H1 (cell line): ENCODE measurements at regions not wholly inside any gene's neighbourhood (a gene's known extent, or its start where the extent isn't known, plus 50 kb on each side); places are given as distances from the start of the nearest gene placed in this dataset.

Experiments
- CTCF ChIA-PET: fragments of 300-600 bp; sonication (Branson Sonifier 250); formaldehyde crosslinking; loops from one replicate; lab custom pipeline; 2021; ENCODE audit not compliant: partially characterized antibody; lab: Charles Lee
- POLR2A ChIA-PET: fragments of 300-600 bp; sonication (Branson Sonifier 250); formaldehyde crosslinking; loops from one replicate; lab custom pipeline; 2021; ENCODE audit warnings: inconsistent platforms; ENCODE audit not compliant: partially characterized antibody; lab: Charles Lee
- DNase-seq, 2 experiments: peaks; one replicate each; pipeline versions ENCODE4 v3.0.0 to v3.0.0-alpha.2; 2010 to 2022; ENCODE audit warnings: low spot score in 2 of 2, low read depth in 1 of 2, mixed read lengths in 1 of 2
- FAIRE-seq: peaks from 2 replicates; lab custom pipeline; 2011; peaks lifted over from hg19 to GRCh38; lab: Jason Lieb, UNC
- H2AFZ ChIP-seq: 2 replicates; pipeline ENCODE4 v1.8.1; 2012; ENCODE audit warnings: low read length, inconsistent platforms
- H2AK5ac ChIP-seq: 2 replicates; pipeline ENCODE4 v1.6.1; 2013; ENCODE audit warnings: low read depth, low read length
- H2BK120ac ChIP-seq: replicated peaks from 2 replicates; pipeline ENCODE3; 2013; ENCODE audit warnings: low read depth, low read length, inconsistent platforms
- H2BK12ac ChIP-seq: 2 replicates; pipeline ENCODE4 v1.6.1; 2013; ENCODE audit warnings: low read depth, low read length
- H2BK15ac ChIP-seq: 2 replicates; pipeline ENCODE4 v1.6.1; 2013; ENCODE audit warnings: low read length
- H2BK20ac ChIP-seq: 2 replicates; pipeline ENCODE4 v1.6.1; 2013; ENCODE audit warnings: low read length
- H2BK5ac ChIP-seq: 2 replicates; pipeline ENCODE4 v1.6.1; 2013; ENCODE audit warnings: low read depth, low read length
- H3K14ac ChIP-seq: 2 replicates; pipeline ENCODE4 v1.6.1; 2013; ENCODE audit warnings: inconsistent platforms; ENCODE audit not compliant: insufficient read length
- H3K18ac ChIP-seq: 2 replicates; pipeline ENCODE4 v1.6.1; 2013; ENCODE audit warnings: low read length; ENCODE audit errors: extremely low read depth
- H3K23ac ChIP-seq: 2 replicates; pipeline ENCODE4 v1.6.1; 2013; ENCODE audit warnings: inconsistent platforms; ENCODE audit not compliant: insufficient read length
- H3K23me2 ChIP-seq: 2 replicates; pipeline ENCODE4 v1.6.1; 2013; ENCODE audit warnings: low read depth, low read length
- H3K27ac ChIP-seq: 2 replicates; pipeline ENCODE4 v1.6.1; 2011; ENCODE audit warnings: low read depth, low read length, inconsistent platforms
- H3K27me3 ChIP-seq, 4 experiments: replicated peaks in 1 of 4; 1 replicate in 1 of 4; 2 replicates in 3 of 4; pipeline versions ENCODE4 v1.6.1 to v1.8.1; 2011 to 2013; ENCODE audit warnings: low read length in 3 of 4, mild to moderate bottlenecking in 3 of 4, inconsistent platforms in 2 of 4, mixed read lengths in 2 of 4, moderate library complexity in 1 of 4; ENCODE audit not compliant: control insufficient read depth in 3 of 4, insufficient read depth in 3 of 4; ENCODE audit errors: extremely low read depth in 1 of 4
- H3K36me3 ChIP-seq, 4 experiments: 2 replicates each; pipeline versions ENCODE4 v1.6.1 to v1.8.1; 2011 to 2013; ENCODE audit warnings: mild to moderate bottlenecking in 4 of 4, low read length in 3 of 4, moderate library complexity in 2 of 4, control low read depth in 1 of 4, inconsistent platforms in 1 of 4; ENCODE audit not compliant: insufficient read depth in 4 of 4, control insufficient read depth in 2 of 4
- H3K4ac ChIP-seq: replicated peaks from 2 replicates; pipeline ENCODE3; 2013; ENCODE audit warnings: low read length, low read depth, mixed read lengths, inconsistent platforms; ENCODE audit not compliant: insufficient read length
- H3K4me1 ChIP-seq, 4 experiments: replicated peaks in 1 of 4; 1 replicate in 1 of 4; 2 replicates in 3 of 4; pipeline versions ENCODE4 v1.6.1 to v1.8.1; 2011 to 2013; ENCODE audit warnings: low read length in 3 of 4, inconsistent platforms in 2 of 4, mixed read lengths in 1 of 4; ENCODE audit not compliant: insufficient read depth in 4 of 4, control insufficient read depth in 3 of 4
- H3K4me2 ChIP-seq, 2 experiments: 2 replicates each; pipeline versions ENCODE4 v1.6.1 to v1.8.1; 2011 to 2013; ENCODE audit warnings: low read depth in 2 of 2, low read length in 2 of 2, control low read depth in 1 of 2, inconsistent platforms in 1 of 2, mild to moderate bottlenecking in 1 of 2; ENCODE audit not compliant: insufficient read depth in 1 of 2
- H3K4me3 ChIP-seq, 4 experiments: fragments of 200-600, 300-600 bp in 1 of 4; sonication (generic), shearing (Covaris generic), sonication (Bioruptor Twin) in 1 of 4; 2 replicates each; pipeline versions ENCODE4 v1.5.1 to v1.8.1; 2011 to 2016; ENCODE audit warnings: low read length in 4 of 4, low read depth in 3 of 4, control low read depth in 2 of 4, inconsistent platforms in 2 of 4, mild to moderate bottlenecking in 2 of 4, mixed read lengths in 1 of 4, moderate library complexity in 1 of 4; ENCODE audit not compliant: insufficient read depth in 2 of 4; ENCODE audit errors: extremely low read depth in 1 of 4
- H3K56ac ChIP-seq: replicated peaks from 2 replicates; pipeline ENCODE3; 2013; ENCODE audit warnings: low read depth, mild to moderate bottlenecking, mixed read lengths, low read length, inconsistent platforms; ENCODE audit not compliant: insufficient read length
- H3K79me1 ChIP-seq: 2 replicates; pipeline ENCODE4 v1.6.1; 2013; ENCODE audit warnings: low read depth, low read length, control low read depth
- H3K79me2 ChIP-seq, 2 experiments: 2 replicates each; pipeline versions ENCODE4 v1.6.1 to v1.8.1; 2012 to 2013; ENCODE audit warnings: low read length in 2 of 2, mild to moderate bottlenecking in 2 of 2, inconsistent platforms in 1 of 2; ENCODE audit not compliant: insufficient read depth in 2 of 2, control insufficient read depth in 1 of 2
- H3K9ac ChIP-seq, 4 experiments: replicated peaks in 1 of 4; 1 replicate in 1 of 4; 2 replicates in 3 of 4; pipeline versions ENCODE4 v1.6.1 to v1.8.1; 2011 to 2013; ENCODE audit warnings: low read depth in 3 of 4, low read length in 3 of 4, control low read depth in 2 of 4, mild to moderate bottlenecking in 2 of 4, moderate library complexity in 2 of 4, inconsistent platforms in 1 of 4; ENCODE audit errors: extremely low read depth in 1 of 4
- H3K9me3 ChIP-seq, 2 experiments: 2 replicates each; pipeline versions ENCODE4 v1.6.1 to v1.8.1; 2012 to 2013; ENCODE audit warnings: mild to moderate bottlenecking in 2 of 2, moderate library complexity in 2 of 2, control low read depth in 1 of 2, inconsistent platforms in 1 of 2, low read depth in 1 of 2, low read length in 1 of 2, mixed read lengths in 1 of 2; ENCODE audit not compliant: insufficient read depth in 2 of 2
- H4K20me1 ChIP-seq, 2 experiments: replicated peaks in 1 of 2; 2 replicates each; pipeline versions ENCODE3 to v1.8.1; 2011 to 2013; ENCODE audit warnings: inconsistent platforms in 2 of 2, low read length in 2 of 2, mild to moderate bottlenecking in 1 of 2; ENCODE audit not compliant: insufficient read depth in 2 of 2, control insufficient read depth in 1 of 2
- H4K5ac ChIP-seq: 2 replicates; pipeline ENCODE4 v1.6.1; 2013; ENCODE audit warnings: low read length, low read depth, mixed read lengths, inconsistent platforms; ENCODE audit not compliant: insufficient read length
- H4K8ac ChIP-seq: 2 replicates; pipeline ENCODE4 v1.8.0; 2013; ENCODE audit warnings: mild to moderate bottlenecking, moderate library complexity, low read length, inconsistent platforms; ENCODE audit not compliant: insufficient read depth; ENCODE audit errors: extremely low read depth
- H4K91ac ChIP-seq: replicated peaks from 2 replicates; pipeline ENCODE3; 2013; ENCODE audit warnings: low read length, mixed read lengths, inconsistent platforms; ENCODE audit not compliant: insufficient read length
- ASH2L ChIP-seq: fragments of 200-600, 300-600 bp; sonication (generic); IDR thresholded peaks from one replicate; pipeline ENCODE4 v1.7.1; 2017; ENCODE audit warnings: low read length
- CHD1 ChIP-seq: IDR thresholded peaks from 2 replicates; pipeline ENCODE4 v1.6.1; 2012; ENCODE audit warnings: low read depth, low read length, improper control_type of control experiment
- RNF2 ChIP-seq: fragments of 200-900, 300-1000 bp; sonication (generic); IDR thresholded peaks from 2 replicates; pipeline ENCODE4 v1.7.1; 2016; ENCODE audit warnings: borderline replicate concordance, low read depth, mild to moderate bottlenecking, antibody characterized with exemption, low read length; ENCODE audit not compliant: poor library complexity, severe bottlenecking; ENCODE audit errors: missing control alignments
- TBP ChIP-seq: IDR thresholded peaks from 2 replicates; pipeline ENCODE4 v1.6.1; 2011; ENCODE audit warnings: low read depth, low read length, improper control_type of control experiment
- YY1 ChIP-seq: IDR thresholded peaks from 2 replicates; pipeline ENCODE4 v1.6.1; 2011; ENCODE audit warnings: low read depth, mild to moderate bottlenecking, low read length
- WGBS, 2 experiments: shearing (Covaris generic) in 1 of 2; methylation state at CpG; one replicate each; pipeline versions ENCODE4 v1.1.6 to v1.1.7; 2013 to 2015; ENCODE audit warnings: low lambda C conversion rate in 2 of 2, mixed read lengths in 2 of 2, inconsistent platforms in 1 of 2, low coverage in 1 of 2, missing lambda C conversion rate in 1 of 2; ENCODE audit not compliant: insufficient replicate concordance in 2 of 2, insufficient coverage in 1 of 2, insufficient read length in 1 of 2; ENCODE audit errors: extremely low coverage in 1 of 2, missing lambda C conversion rate in 1 of 2; 5-methylcytosine and 5-hydroxymethylcytosine counted together

DNA sequence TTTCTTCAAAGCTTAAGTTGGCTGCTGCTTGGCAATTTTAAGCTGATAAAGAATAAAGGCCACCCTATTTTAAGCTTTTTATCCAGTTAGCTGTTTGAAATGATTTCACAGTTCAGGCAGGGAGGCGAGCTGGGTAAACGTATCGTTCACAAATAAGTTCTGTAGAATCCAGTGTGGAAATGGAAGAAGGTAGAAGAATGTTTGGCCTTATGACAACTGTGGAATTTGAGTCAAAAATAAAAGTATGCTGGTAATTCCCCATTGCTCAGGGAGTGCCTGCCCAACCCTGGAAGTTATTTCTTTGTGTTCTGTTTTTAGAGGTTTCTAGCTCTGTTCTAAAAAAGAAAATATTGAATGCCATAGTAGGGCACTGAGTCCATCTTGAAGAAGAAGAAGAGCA, 113.1 kb downstream of the ARL4A start:
- no peak overlapping the region for H3K4me2 ChIP-seq
- no peak overlapping the region for H3K56ac ChIP-seq
- POLR2A ChIA-PET: no interaction called here
- H3K27ac ChIP-seq: no peak overlapping the region
- DNase-seq (no peak), FAIRE-seq (no peak)
- no peak overlapping the region for H3K4ac ChIP-seq
- no peaks in the 10 kb centered on the region for H3K9me3 ChIP-seq
- no peak overlapping the region; the same call in 1 of the 2 replicates for H2AFZ ChIP-seq
- H3K14ac ChIP-seq: no peak overlapping the region
- H3K23ac ChIP-seq: no peak overlapping the region
- TF ChIP-seq RNF2 (no peak), YY1 (no peak), ASH2L (no peak), CHD1 (no peak), TBP (no peak)
- H2BK15ac ChIP-seq: no peak overlapping the region
- no peak overlapping the region for H2BK120ac ChIP-seq
- H4K20me1 ChIP-seq: no peaks in the 10 kb centered on the region
- WGBS, 2 experiments: 94% methylated on average over 3 of the region's 3 CpGs; no CpG with 5 or more reads in 1 of the 2 experiments
- no peak overlapping the region for H3K9ac ChIP-seq
- peaks cover 0 to 3% (median 0%) of the 10 kb centered on the region in 4 experiments; a peak in 1 of 7 replicates for H3K4me1 ChIP-seq
- no peak overlapping the region for H3K18ac ChIP-seq
- H3K4me3 ChIP-seq: no peak overlapping the region
- no peak overlapping the region for H2BK5ac ChIP-seq
- no peaks in the 10 kb centered on the region for H3K27me3 ChIP-seq
- H3K36me3 ChIP-seq: no peaks in the 10 kb centered on the region
- H3K23me2 ChIP-seq: no peaks in the 10 kb centered on the region
- H2AK5ac ChIP-seq: no peak overlapping the region
- no peak overlapping the region for H4K5ac ChIP-seq
- H4K8ac ChIP-seq: no peak overlapping the region
- no peak overlapping the region for H4K91ac ChIP-seq
- H2BK20ac ChIP-seq: no peak overlapping the region
- CTCF ChIA-PET: interaction anchor here (0.8 to 1.5 kb wide), 2 partner anchors 11 to 15 kb away, joined by 3 read pairs; no protein-coding TSS in a partner anchor
- H3K79me2 ChIP-seq: no peaks in the 10 kb centered on the region
- H3K79me1 ChIP-seq: no peaks in the 10 kb centered on the region
- no peak overlapping the region for H2BK12ac ChIP-seq
